GM19455 (cell line): ENCODE measurements at regions not wholly inside any gene's neighbourhood (a gene's known extent, or its start where the extent isn't known, plus 50 kb on each side); places are given as distances from the start of the nearest gene placed in this dataset.

Experiments used
- ATAC-seq: cut with Tn5 transposase; IDR thresholded peaks from one replicate; pipeline ENCODE4 v1.9.1; 2021; ENCODE audit not compliant: unreplicated experiment

- no peak for ATAC-seq
Observed at GRCh38 chr3:61311044-61311443, 59.8 kb upstream of the FHIT start.

DNA sequence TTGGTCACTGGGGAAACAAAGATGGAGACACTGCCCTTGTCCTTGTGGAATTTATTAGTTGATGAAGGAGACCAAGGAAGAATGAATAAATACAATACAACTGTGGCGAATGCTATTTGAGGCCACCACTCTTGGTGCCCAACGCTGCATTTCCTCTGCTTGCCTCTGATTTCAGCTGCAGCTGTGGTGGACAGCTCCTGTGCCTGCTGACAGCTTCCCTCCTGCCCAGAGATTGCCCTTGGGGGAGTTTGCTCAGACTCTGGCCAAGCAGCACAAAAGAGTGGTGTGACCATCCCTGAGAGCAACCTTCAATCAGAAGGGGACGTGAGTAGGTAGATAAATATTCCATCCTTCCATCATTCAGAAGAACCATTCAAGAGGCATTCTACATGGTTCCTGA lies 64.6 kb upstream of the FHIT start:
- ATAC-seq: no peak

GRCh38 chr3:61323094-61323493 lies 71.8 kb upstream of the FHIT start:
- ATAC-seq: no peak

DNA sequence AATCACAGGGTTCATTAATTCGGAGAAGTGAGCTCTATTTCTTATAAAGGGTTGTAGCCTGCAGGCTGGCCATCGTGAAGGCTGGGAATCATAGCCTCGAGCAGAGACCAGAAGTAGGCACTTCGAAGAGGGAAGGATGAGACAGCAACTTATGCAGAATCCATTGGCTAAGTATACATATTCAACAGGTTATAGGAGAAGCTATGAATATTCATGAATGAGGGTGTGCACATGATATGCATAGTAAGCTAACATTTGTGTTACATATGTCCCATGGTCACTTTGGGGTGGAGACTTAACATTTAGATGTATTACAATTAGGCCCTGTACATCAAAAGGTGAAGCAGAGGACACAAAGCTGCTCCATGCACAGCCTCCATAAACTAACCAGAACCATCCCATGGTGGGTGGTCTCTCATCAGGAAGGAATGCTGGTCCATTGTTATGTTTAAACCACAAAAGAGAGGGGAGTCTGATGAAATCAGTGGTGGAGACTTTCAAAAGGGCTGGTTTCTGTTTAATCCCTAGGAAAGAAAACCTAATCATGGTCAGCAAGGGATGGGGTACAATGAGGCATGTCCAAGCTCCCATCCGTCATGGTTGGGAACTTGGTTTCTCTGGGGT lies 80.8 kb upstream of the FHIT start:
- ATAC-seq: no peak

- ATAC-seq: no peak
Observed at GRCh38 chr3:61333192-61333961, 82.1 kb upstream of the FHIT start.

DNA sequence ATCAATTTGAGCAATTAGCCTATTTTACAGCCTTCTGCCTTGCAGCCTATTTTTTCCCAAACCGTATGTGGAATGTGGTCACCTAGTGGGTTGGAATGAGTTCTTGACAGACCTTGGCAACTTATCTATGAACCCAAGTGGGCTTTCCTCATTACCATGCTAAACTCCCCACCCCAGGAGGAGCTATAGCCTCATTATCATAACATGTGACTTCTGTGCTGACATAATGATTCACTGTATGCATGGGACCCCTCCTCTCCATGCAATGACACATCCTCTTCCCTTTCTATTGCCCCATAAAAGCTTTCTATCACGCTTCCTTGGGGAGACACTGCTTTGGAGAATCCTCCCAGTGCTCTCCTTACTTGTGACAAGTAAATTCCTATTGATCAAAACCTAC lies 83.5 kb upstream of the FHIT start:
- ATAC-seq: no peak

DNA sequence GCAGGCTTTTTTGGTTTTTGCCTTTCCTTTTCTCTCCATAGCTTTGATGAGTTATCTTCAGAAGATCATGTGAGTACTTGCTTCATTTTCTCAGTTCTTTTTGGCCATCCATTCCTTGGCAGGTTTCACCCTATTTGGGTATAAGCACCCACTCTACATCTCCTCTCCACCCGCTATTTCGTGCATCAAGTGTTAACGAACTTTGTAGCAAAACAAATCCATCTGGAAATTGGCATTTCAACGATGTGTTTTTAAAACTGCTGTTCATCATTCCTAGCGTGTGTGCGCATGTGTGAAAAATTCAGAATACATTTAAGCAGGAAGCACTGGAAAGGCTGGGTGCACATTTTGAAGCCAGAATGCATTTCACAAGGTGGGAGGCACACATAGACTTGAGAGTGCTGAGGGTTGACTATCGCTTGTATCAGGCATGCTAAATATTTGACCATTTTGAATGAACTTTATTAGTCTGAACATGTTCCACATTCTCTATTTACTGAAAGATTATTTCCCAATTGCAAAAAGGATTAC lies 89.7 kb upstream of the FHIT start:
- no peak for ATAC-seq

DNA sequence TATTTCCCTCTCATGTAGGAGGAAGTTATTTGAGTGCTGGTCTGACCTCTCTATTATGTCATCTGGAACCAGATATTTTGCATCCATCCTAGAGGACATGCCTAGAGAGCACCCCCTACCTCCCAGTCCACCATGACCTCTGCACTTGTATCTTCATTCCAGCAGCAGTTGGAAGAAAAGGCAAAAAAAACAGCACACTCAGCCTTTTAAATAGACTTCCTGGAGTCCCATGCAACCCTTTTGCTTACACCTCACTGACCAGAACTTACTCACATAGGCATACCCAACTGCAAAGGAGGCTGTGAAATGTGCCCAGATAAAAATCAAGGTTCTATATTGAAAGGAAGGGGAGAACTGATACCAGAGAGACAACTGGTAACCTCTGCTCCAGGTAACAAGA lies 92.3 kb upstream of the FHIT start:
- ATAC-seq: no peak

DNA sequence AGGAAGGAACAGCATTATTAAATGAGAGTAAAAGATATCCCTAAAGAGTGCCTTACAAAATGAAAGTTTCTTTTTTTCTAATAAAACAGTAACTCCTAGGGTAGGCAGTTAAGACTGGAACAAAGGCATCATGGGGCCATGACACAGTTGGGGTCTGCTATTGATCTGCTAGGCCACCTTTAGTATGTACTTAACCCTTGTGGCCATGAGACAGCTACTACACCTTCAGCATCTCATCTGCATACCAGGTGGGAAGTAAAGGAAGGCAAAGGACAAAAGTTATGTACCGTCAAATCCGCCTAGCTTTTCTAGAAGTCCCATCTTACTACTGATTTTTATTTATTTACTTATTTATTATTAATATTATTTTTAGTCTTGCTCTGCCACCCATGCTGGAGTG lies 93.8 kb upstream of the FHIT start:
- no peak for ATAC-seq

GRCh38 chr3:61347981-61348380 lies 96.7 kb upstream of the FHIT start:
- ATAC-seq: no peak

DNA sequence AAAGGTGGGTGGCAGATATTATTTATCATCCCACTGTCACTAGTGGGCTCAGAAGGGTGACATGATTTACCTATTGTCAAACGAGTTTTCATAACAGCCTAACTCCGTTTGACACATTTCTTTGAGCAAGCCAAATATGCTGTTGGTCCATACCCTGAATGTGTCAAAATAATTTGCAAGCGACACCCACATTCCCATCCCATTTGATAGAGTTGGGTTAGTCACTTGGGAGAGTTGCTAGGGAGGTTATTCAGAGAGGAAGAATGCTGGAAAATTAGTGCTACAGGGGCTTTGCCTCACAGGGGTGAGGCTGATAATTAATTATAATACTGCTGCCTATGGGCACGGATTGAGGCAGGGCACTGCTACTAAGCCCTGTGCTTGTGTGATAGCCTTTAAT lies 98.5 kb upstream of the FHIT start:
- ATAC-seq: no peak

DNA sequence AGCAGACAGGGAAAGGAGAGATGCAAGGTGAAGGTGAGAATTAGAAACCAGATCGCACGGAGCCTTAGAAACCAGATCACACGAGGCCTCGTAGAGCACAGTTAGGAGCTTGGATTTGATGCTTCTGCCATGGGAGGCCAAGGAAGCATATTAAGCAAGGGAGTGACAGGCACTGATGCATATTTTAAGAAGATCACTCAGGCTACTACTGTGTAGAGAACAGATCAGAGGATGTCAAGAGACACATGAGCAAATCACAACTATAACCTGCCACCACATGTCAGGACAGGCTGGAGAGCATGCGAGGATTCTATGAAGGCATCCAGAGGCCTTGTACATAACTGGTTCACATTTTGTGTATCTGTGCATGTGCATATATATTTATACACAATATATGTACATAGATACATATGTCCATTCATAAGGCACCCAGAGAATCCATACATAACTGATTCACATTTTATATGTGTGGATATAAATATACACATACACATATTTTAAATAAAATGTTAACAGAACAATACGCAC lies 99.6 kb upstream of the FHIT start:
- no peak for ATAC-seq

DNA sequence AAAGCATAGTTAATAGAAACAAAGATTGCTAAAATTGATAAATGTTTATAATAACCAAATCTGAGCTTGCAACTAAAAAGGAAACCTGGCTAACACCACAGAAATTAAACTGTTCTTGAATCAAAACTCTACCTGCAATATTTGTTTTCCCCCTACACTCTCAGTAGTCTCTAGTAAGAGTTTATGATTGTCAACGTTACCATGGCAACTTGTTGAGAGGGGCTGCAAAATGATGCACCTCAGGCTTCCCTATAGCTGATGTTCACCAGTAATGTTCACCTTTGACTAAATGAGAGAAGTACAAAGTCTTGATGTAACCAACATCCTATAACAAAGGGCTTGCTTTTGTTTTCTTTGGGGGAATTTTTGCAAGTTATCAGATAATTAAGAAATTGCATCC lies 101.1 kb upstream of the FHIT start:
- ATAC-seq: no peak

DNA sequence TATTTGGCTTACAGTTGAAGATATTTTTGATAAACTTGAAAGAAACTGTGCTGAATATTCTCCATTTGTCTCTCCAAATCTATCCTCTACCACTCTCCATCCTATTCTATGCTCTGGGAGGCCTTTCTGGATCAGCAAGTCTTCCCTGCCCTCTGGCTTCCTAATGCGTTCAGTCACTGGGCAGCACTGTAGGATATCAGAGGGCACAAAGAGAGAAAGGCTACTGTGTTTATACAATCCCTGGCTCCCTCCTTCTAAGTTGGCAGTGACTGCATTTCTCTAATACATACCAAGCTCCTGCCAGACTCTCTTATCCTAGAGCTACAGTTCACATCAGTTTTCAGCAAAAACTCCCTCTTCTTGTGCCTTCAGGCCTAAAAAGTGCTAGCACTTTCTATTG lies 102.1 kb upstream of the FHIT start:
- no peak for ATAC-seq

DNA sequence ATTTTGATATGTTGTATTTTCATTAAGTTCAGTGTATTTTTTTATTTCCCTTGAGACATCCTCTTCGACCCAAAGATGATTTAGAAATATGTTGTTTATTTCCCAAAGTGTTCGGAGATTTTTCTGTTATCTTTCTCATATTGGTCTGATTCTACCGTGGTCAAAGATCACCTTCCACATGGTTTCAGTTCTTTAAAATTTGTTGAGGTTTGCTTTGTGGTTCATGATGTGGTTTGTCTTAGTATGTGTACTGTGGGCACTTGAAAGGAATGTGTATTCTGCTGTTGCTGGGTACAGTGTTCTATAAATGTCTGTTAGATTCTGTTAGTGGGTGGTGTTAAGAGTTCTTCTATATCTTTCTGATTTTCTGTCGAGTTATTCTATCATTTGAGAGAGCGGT lies 103.4 kb upstream of the FHIT start:
- no peak for ATAC-seq

DNA sequence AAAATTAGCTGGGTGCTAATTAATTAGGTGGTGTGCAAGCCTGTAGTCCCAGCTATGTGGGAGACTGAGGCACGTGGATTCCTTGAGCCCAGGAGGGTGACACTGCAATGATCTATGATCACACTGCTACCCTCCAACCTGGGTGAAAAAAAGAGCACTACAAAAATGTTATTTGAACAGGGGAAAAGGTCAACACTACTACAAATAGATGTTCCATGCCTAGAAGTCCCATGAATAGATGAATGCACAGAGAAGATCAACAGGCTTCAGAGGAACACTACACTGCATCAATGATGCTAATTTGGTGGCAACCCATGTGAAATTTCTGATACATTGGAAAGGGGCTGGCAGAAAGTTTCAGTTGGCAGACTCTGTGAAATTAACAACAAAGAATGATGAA lies 105.4 kb upstream of the FHIT start:
- no peak for ATAC-seq

- no peak for ATAC-seq
Observed at GRCh38 chr3:61357902-61358301, 106.7 kb upstream of the FHIT start.

- ATAC-seq: peak; percentile 99
Observed at GRCh38 chr3:61358364-61358763, 107.1 kb upstream of the FHIT start.

- ATAC-seq: no peak
Observed at GRCh38 chr3:61360297-61360965, 109.2 kb upstream of the FHIT start.

DNA sequence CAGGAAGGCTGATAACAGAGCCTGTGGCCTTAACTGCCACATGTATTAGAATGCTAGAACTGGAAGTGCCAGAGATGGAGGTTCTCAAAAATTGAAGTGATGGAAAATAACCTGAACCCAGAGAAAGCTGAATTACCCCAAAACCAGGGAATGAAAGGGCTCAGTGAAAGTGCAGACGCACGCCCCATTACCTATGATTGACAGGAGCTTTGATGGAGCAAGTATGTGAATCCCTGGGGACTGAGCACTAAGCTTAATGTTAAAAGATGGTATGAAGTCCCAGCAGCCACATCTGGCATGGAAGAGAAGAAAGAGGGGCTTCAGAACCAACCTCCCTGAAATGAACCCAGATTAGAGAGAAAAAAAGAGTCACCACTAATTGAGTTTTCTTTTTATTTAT lies 118.4 kb upstream of the FHIT start:
- no peak for ATAC-seq

DNA sequence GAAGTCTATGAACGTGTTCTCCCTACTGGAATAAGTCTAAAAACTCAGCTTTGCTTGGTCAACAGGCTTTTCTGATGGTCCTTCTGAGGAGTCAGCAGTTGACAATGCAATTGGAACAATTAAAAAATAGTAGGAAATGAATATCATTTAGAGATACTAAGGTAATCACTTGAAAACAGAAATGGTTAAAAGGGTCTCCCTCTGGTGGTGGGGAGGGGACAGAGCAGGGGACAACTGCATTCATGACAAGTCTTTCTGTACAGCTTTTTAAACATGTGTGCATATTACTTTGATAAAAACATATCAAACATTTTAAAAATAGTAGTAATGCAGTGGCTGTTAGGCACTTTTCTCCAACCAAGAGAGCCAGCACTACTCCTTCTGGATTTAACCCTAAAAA lies 119.9 kb upstream of the FHIT start:
- no peak for ATAC-seq

DNA sequence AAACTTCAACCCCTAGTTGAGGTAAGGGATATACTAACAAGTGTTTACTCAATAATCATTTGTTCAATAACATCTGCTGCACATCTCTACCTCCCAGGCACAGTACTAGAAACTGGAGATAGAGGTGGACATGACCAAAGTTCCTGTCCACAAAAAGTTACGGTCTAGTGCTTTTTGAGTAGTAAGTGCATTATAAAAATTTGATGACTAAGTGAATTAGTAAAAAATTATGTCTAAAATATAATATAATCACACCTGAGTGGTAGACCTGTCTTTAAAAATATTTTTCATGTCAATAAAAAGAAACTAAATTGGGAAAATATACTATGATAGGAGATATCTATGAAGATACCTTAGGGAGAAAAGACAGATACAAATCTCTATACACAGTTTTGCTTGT lies 121.5 kb upstream of the FHIT start:
- ATAC-seq: no peak
